ENCODE measurements at regions not wholly inside any gene's neighbourhood (a gene's known extent, or its start where the extent isn't known, plus 50 kb on each side); places are given as distances from the start of the nearest gene placed in this dataset.
A peak's percentile ranks its signal among the peaks of the same experiment; 100 is the strongest.

DNA sequence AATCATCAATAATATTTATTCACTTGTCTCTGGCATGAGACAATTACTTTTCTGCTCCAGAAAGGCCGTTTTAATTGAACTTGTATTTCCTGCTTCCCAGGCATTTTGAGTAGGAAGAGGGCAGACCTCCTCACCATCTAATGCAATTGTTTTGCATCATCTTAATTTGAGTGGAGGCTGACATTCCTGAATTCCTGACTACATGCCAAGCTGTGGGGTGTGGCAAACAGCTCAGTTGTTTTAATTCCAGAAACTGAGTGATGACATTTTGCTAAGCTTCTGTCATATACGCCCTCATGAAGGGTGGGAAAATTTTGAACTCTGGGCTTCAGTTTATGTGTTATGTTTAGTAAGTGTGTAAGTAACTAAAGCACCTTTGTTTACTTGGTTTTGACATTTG is 125.4 kb upstream of the USP25 start:
- H3K27me3 ChIP-seq (ENCODE audit: control insufficient read depth in 3 of 3, insufficient read depth in 3 of 3, low read depth in 1 of 3, low read length in 3 of 3): no peaks in the 10 kb centered on the region
- no peak overlapping the region for H3K27ac ChIP-seq (replicated peaks; ENCODE audit: low read length)
- no peaks in the 10 kb centered on the region for H3K36me3 ChIP-seq (replicated peaks in 1 of 2; ENCODE audit: control insufficient read depth in 2 of 2, insufficient read depth in 2 of 2, low read length in 2 of 2)
- no peaks in the 10 kb centered on the region for H3K79me1 ChIP-seq (ENCODE audit: low read depth, low read length)
- no peak overlapping the region for H3K4me3 ChIP-seq (ENCODE audit: low read length in 2 of 2)
- H3K18ac ChIP-seq (ENCODE audit: low read length): no peak overlapping the region
- no peak overlapping the region for H4K8ac ChIP-seq (ENCODE audit: low read depth, low read length)
- H2BK12ac ChIP-seq (ENCODE audit: low read length): no peak overlapping the region
- H3K23ac ChIP-seq (ENCODE audit: low read depth, low read length, poor library complexity): no peak overlapping the region
- no CpG with 5 or more reads among the region's 2 CpGs for WGBS, 2 donors (ENCODE audit: extremely low coverage in 2 of 2, insufficient read length in 2 of 2, insufficient replicate concordance in 1 of 2)
- no peak for DNase-seq (ENCODE audit: low spot score)
- H3K4me2 ChIP-seq (ENCODE audit: insufficient read depth, low read length, poor library complexity, severe bottlenecking): no peak overlapping the region
- no peak overlapping the region for H3K9ac ChIP-seq (ENCODE audit: low read depth, low read length, poor library complexity)
- H2BK120ac ChIP-seq (ENCODE audit: low read depth, low read length): no peak overlapping the region
- no peak overlapping the region for H2AFZ ChIP-seq (ENCODE audit: low read length)
- no peaks in the 10 kb centered on the region for H3K9me3 ChIP-seq (replicated peaks in 1 of 2; ENCODE audit: control insufficient read depth in 2 of 2, insufficient read depth in 1 of 2, low read depth in 1 of 2, low read length in 2 of 2)
- no peak overlapping the region for H2BK15ac ChIP-seq (ENCODE audit: low read length)
- no peak overlapping the region for H2BK5ac ChIP-seq (ENCODE audit: low read length)
- no peaks in the 10 kb centered on the region for H3K4me1 ChIP-seq (ENCODE audit: control insufficient read depth in 2 of 2, insufficient read depth in 1 of 2, low read depth in 1 of 2, low read length in 2 of 2)
- H2AK5ac ChIP-seq (ENCODE audit: low read depth, low read length): no peak overlapping the region
- H4K91ac ChIP-seq (ENCODE audit: low read depth, low read length, poor library complexity): no peak overlapping the region
- no peak overlapping the region for H3K14ac ChIP-seq (ENCODE audit: low read length)
- H3K4ac ChIP-seq (ENCODE audit: low read length): no peak overlapping the region

DNA sequence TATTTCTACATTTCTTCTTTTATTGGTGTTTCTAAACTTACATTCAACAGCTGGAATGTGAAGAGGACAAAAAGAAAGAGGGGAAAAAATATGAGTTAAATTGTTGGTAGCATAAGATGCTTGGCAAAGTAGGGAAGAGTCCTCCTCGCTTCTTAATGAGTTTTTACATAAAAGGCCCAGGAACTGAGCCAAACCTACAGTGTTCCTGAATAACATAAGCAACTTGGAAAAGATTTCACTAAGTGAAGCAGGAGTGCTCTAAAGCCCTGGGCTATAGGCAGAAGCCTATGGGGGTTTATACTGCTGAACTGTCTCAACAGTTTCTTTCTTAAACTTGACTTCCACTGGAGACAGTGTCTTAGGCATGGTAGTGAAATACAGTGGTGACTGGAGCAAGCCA is 115.0 kb upstream of the USP25 start:
- no peaks in the 10 kb centered on the region for H3K27me3 ChIP-seq (ENCODE audit: control insufficient read depth in 3 of 3, insufficient read depth in 3 of 3, low read depth in 1 of 3, low read length in 3 of 3)
- peaks cover 0 to 3% of the 10 kb centered on the region in 2 donors for H3K9me3 ChIP-seq (replicated peaks in 1 of 2; ENCODE audit: control insufficient read depth in 2 of 2, insufficient read depth in 1 of 2, low read depth in 1 of 2, low read length in 2 of 2)
- WGBS, 2 donors (ENCODE audit: extremely low coverage in 2 of 2, insufficient read length in 2 of 2, insufficient replicate concordance in 1 of 2): no CpG with 5 or more reads among the region's 1 CpG
- no peak overlapping the region for H3K9ac ChIP-seq (ENCODE audit: low read depth, low read length, poor library complexity)
- no peak overlapping the region for H3K4me2 ChIP-seq (ENCODE audit: insufficient read depth, low read length, poor library complexity, severe bottlenecking)
- H3K14ac ChIP-seq (ENCODE audit: low read length): no peak overlapping the region
- H2BK120ac ChIP-seq (ENCODE audit: low read depth, low read length): no peak overlapping the region
- no peak overlapping the region for H3K4ac ChIP-seq (ENCODE audit: low read length)
- peaks cover 3% of the 10 kb centered on the region in 2 donors for H3K4me1 ChIP-seq (ENCODE audit: control insufficient read depth in 2 of 2, insufficient read depth in 1 of 2, low read depth in 1 of 2, low read length in 2 of 2)
- DNase-seq (ENCODE audit: low spot score): no peak
- H2BK15ac ChIP-seq (ENCODE audit: low read length): no peak overlapping the region
- H3K79me1 ChIP-seq (ENCODE audit: low read depth, low read length): no peaks in the 10 kb centered on the region
- H3K18ac ChIP-seq (ENCODE audit: low read length): no peak overlapping the region
- no peak overlapping the region for H2BK5ac ChIP-seq (ENCODE audit: low read length)
- H4K91ac ChIP-seq (ENCODE audit: low read depth, low read length, poor library complexity): no peak overlapping the region
- H3K36me3 ChIP-seq (replicated peaks in 1 of 2; ENCODE audit: control insufficient read depth in 2 of 2, insufficient read depth in 2 of 2, low read length in 2 of 2): no peaks in the 10 kb centered on the region
- H2AK5ac ChIP-seq (ENCODE audit: low read depth, low read length): no peak overlapping the region
- H3K27ac ChIP-seq (replicated peaks; ENCODE audit: low read length): no peak overlapping the region
- H4K8ac ChIP-seq (ENCODE audit: low read depth, low read length): no peak overlapping the region
- H3K23ac ChIP-seq (ENCODE audit: low read depth, low read length, poor library complexity): no peak overlapping the region
- H2AFZ ChIP-seq (ENCODE audit: low read length): no peak overlapping the region
- no peak overlapping the region for H2BK12ac ChIP-seq (ENCODE audit: low read length)
- no peak overlapping the region for H3K4me3 ChIP-seq (ENCODE audit: low read length in 2 of 2)

DNA sequence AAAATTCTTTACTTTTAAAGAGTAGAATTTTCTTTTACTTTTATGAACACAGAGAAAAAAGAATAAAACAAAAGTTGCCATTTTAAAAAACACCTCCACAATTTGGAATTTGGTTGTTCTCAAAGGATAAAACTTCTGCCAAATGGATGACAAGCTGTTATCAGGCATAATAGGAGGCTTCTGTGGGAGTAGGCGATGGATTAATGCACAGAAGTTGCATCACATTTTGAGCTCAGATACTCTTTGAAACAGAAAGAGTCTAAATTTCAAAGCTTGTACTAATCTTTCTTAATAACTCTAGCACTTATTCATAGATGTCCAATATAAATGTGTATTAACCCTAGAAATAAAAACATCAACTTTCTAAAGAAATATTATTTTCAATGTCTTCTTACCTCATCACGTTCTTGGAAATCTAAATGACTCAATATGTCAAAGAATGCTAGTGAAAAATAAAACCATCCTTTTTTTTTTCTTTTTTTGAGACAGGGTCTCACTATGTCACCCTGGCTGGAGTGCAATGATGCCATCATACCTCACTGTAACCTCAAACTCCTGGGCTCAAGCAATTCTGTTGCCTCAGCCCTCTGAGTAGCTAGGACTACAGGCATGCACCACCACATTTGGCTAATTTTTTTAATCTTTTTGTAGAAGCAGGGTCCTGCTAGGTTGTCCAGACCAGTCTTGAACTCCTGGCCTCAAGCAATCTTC is 112.8 kb upstream of the USP25 start:
- no CpG with 5 or more reads among the region's 2 CpGs for WGBS, 2 donors (ENCODE audit: extremely low coverage in 2 of 2, insufficient read length in 2 of 2, insufficient replicate concordance in 1 of 2)
- no peak overlapping the region for H3K27ac ChIP-seq (replicated peaks; ENCODE audit: low read length)
- no peak overlapping the region for H3K4me3 ChIP-seq (ENCODE audit: low read length in 2 of 2)
- H3K9ac ChIP-seq (ENCODE audit: low read depth, low read length, poor library complexity): no peak overlapping the region
- no peak overlapping the region for H4K91ac ChIP-seq (ENCODE audit: low read depth, low read length, poor library complexity)
- no peak overlapping the region for H2AK5ac ChIP-seq (ENCODE audit: low read depth, low read length)
- DNase-seq (ENCODE audit: low spot score): no peak
- H3K9me3 ChIP-seq (replicated peaks in 1 of 2; ENCODE audit: control insufficient read depth in 2 of 2, insufficient read depth in 1 of 2, low read depth in 1 of 2, low read length in 2 of 2): no peaks in the 10 kb centered on the region
- no peaks in the 10 kb centered on the region for H3K27me3 ChIP-seq (ENCODE audit: control insufficient read depth in 3 of 3, insufficient read depth in 3 of 3, low read depth in 1 of 3, low read length in 3 of 3)
- H3K36me3 ChIP-seq (replicated peaks in 1 of 2; ENCODE audit: control insufficient read depth in 2 of 2, insufficient read depth in 2 of 2, low read length in 2 of 2): no peaks in the 10 kb centered on the region
- no peak overlapping the region for H2BK5ac ChIP-seq (ENCODE audit: low read length)
- no peak overlapping the region for H3K14ac ChIP-seq (ENCODE audit: low read length)
- no peak overlapping the region for H2BK15ac ChIP-seq (ENCODE audit: low read length)
- no peaks in the 10 kb centered on the region for H3K79me1 ChIP-seq (ENCODE audit: low read depth, low read length)
- no peak overlapping the region for H2BK120ac ChIP-seq (ENCODE audit: low read depth, low read length)
- peaks cover 3% of the 10 kb centered on the region in 2 donors for H3K4me1 ChIP-seq (ENCODE audit: control insufficient read depth in 2 of 2, insufficient read depth in 1 of 2, low read depth in 1 of 2, low read length in 2 of 2)
- no peak overlapping the region for H2AFZ ChIP-seq (ENCODE audit: low read length)
- H3K4ac ChIP-seq (ENCODE audit: low read length): no peak overlapping the region
- H2BK12ac ChIP-seq (ENCODE audit: low read length): no peak overlapping the region
- H3K23ac ChIP-seq (ENCODE audit: low read depth, low read length, poor library complexity): no peak overlapping the region
- H3K4me2 ChIP-seq (ENCODE audit: insufficient read depth, low read length, poor library complexity, severe bottlenecking): no peak overlapping the region
- no peak overlapping the region for H3K18ac ChIP-seq (ENCODE audit: low read length)
- no peak overlapping the region for H4K8ac ChIP-seq (ENCODE audit: low read depth, low read length)

DNA sequence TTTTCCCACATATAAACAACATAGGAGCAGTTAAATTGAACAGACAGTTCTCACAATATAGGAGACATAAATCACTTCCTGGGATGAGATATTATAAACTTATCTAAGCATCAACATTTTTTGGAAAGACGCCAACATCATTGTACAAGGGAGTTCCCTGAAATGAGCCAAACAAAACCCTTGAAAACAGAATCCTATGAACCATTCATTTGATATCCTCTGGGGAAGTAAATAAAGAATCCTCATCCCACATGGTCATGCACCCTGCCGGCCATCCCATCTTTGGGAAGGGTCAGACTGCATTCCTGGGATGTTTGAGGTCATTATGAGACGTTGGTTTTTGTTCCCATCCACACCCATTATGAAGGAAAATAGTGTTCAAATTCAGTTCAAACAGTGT is 111.8 kb upstream of the USP25 start:
- Histone ChIP-seq H3K18ac (ENCODE audit: low read length) (no peak overlapping the region), H3K4me1 (ENCODE audit: control insufficient read depth in 2 of 2, insufficient read depth in 1 of 2, low read depth in 1 of 2, low read length in 2 of 2) (peaks cover 3% of the 10 kb centered on the region in 2 donors), H4K91ac (ENCODE audit: low read depth, low read length, poor library complexity) (no peak overlapping the region), H4K8ac (ENCODE audit: low read depth, low read length) (no peak overlapping the region), H3K36me3 (replicated peaks in 1 of 2; ENCODE audit: control insufficient read depth in 2 of 2, insufficient read depth in 2 of 2, low read length in 2 of 2) (no peaks in the 10 kb centered on the region), H2AK5ac (ENCODE audit: low read depth, low read length) (no peak overlapping the region), H3K27me3 (ENCODE audit: control insufficient read depth in 3 of 3, insufficient read depth in 3 of 3, low read depth in 1 of 3, low read length in 3 of 3) (no peaks in the 10 kb centered on the region), H3K79me1 (ENCODE audit: low read depth, low read length) (no peaks in the 10 kb centered on the region), H2BK15ac (ENCODE audit: low read length) (no peak overlapping the region), H3K9ac (ENCODE audit: low read depth, low read length, poor library complexity) (no peak overlapping the region), H3K27ac (replicated peaks; ENCODE audit: low read length) (no peak overlapping the region), H3K4me3 (ENCODE audit: low read length in 2 of 2) (no peak overlapping the region), H2AFZ (ENCODE audit: low read length) (peak overlapping the region; percentile 40), H3K4ac (ENCODE audit: low read length) (no peak overlapping the region), H3K23ac (ENCODE audit: low read depth, low read length, poor library complexity) (no peak overlapping the region), H3K9me3 (replicated peaks in 1 of 2; ENCODE audit: control insufficient read depth in 2 of 2, insufficient read depth in 1 of 2, low read depth in 1 of 2, low read length in 2 of 2) (no peaks in the 10 kb centered on the region), H3K4me2 (ENCODE audit: insufficient read depth, low read length, poor library complexity, severe bottlenecking) (no peak overlapping the region), H2BK120ac (ENCODE audit: low read depth, low read length) (no peak overlapping the region), H3K14ac (ENCODE audit: low read length) (no peak overlapping the region), H2BK12ac (ENCODE audit: low read length) (no peak overlapping the region), H2BK5ac (ENCODE audit: low read length) (no peak overlapping the region)
- no CpG with 5 or more reads among the region's 3 CpGs for WGBS, 2 donors (ENCODE audit: extremely low coverage in 2 of 2, insufficient read length in 2 of 2, insufficient replicate concordance in 1 of 2)
- DNase-seq (ENCODE audit: low spot score): peak; percentile 41
